HUES6 (cell line): ENCODE measurements at regions not wholly inside any gene's neighbourhood (a gene's known extent, or its start where the extent isn't known, plus 50 kb on each side); places are given as distances from the start of the nearest gene placed in this dataset.
"Not testable (repeated sequence)": the region's sequence is repeated elsewhere in the genome, so short reads cannot be mapped to it uniquely, and the experiment has no call there.

Experiments
- H3K27ac ChIP-seq: 2 replicates; pipeline ENCODE4 v1.7.0; 2013; ENCODE audit warnings: low read depth, mild to moderate bottlenecking, low read length, inconsistent platforms
- H3K27me3 ChIP-seq: 2 replicates; pipeline ENCODE4 v1.6.1; 2013; ENCODE audit warnings: low read length; ENCODE audit not compliant: control insufficient read depth, insufficient read depth
- H3K36me3 ChIP-seq: 2 replicates; pipeline ENCODE4 v1.6.1; 2013; ENCODE audit warnings: low read length; ENCODE audit not compliant: control insufficient read depth, insufficient read depth
- H3K4me1 ChIP-seq: 2 replicates; pipeline ENCODE4 v1.6.1; 2013; ENCODE audit warnings: low read length; ENCODE audit not compliant: control insufficient read depth, insufficient read depth
- H3K4me3 ChIP-seq: 2 replicates; pipeline ENCODE4 v1.5.1; 2013; ENCODE audit warnings: low read depth, low read length
- H3K9ac ChIP-seq: one replicate; pipeline ENCODE4 v1.6.1; 2013; ENCODE audit warnings: mild to moderate bottlenecking, low read length
- H3K9me3 ChIP-seq: 2 replicates; pipeline ENCODE4 v1.6.1; 2013; ENCODE audit warnings: low read depth, low read length; ENCODE audit not compliant: control insufficient read depth, insufficient read depth

DNA sequence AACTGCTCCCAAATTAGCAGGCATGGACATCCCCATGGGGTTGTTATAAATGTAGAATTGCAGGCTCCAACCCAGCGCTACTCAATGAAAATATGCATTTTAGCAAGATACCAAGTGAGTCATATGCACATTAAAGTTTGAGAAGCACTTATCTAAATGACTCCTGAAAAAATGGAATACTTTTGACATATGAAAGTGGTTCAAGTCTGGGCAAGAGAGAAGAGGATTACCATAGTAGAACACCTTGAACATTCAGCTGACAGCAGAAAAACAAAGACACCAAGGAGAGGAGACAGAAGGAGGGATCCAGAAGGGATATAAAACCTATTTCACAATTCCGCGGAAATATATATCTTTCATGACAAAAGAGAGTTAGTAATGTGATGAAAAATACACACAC, 63.2 kb upstream of the CT83 start:
- H3K4me1 ChIP-seq, result no peaks in the 10 kb centered on the region
- peaks cover 4% of the 10 kb centered on the region; the same call in 1 of the 2 replicates for H3K27me3 ChIP-seq
- no peaks in the 10 kb centered on the region for H3K36me3 ChIP-seq
- no peak overlapping the region for H3K27ac ChIP-seq
- H3K9ac ChIP-seq, result no peak overlapping the region
- H3K4me3 ChIP-seq, result no peak overlapping the region
- H3K9me3 ChIP-seq, result no peaks in the 10 kb centered on the region

DNA sequence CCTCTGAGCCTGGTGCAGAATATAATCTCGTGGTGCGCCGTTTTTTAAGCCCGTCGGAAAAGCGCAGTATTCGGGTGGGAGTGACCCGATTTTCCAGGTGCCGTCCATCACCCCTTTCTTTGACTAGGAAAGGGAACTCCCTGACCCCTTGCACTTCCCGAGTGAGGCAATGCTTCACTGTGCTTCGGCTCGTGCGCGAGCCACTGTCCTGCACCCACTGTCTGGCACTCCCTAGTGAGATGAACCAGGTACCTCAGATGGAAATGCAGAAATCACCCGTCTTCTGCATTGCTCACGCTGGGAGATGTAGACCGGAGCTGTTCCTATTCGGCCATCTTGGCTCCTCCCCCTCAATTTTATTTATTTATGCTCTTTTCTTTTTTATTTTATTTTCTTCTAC, 57.5 kb upstream of the CT83 start:
- H3K4me1 ChIP-seq, H3K36me3 ChIP-seq, H3K27me3 ChIP-seq, H3K9me3 ChIP-seq, H3K27ac ChIP-seq: not testable (repeated sequence)
- Histone ChIP-seq H3K4me3 (peak overlapping the region; percentile 59), H3K9ac (peak overlapping the region; percentile 60)
